ENCODE measurements at regions not wholly inside any gene's neighbourhood (a gene's known extent, or its start where the extent isn't known, plus 50 kb on each side); places are given as distances from the start of the nearest gene placed in this dataset.

GRCh38 chr19:5228490-5228889, 112.1 kb downstream of the PTPRS start:
- H2BK5ac ChIP-seq (ENCODE audit: insufficient read length, low read length), result no peak overlapping the region
- H3T11ph ChIP-seq (ENCODE audit: low read length), result no peak overlapping the region
- no peak overlapping the region for H3K56ac ChIP-seq (ENCODE audit: insufficient read length, low read depth, low read length)
- H4K5ac ChIP-seq (ENCODE audit: insufficient read length, low read depth, low read length), result no peak overlapping the region
- Mint-ChIP-seq H3K4me1 (peaks cover 0 to 3% of the 10 kb centered on the region in 2 experiments; a peak in 1 of 4 replicates), H3K27me3 (ENCODE audit: low read depth) (no peaks in the 10 kb centered on the region), H3K4me3 (no peak overlapping the region), H3K27ac (peak overlapping the region in 1 of 3 experiments; percentile 27; a peak in 1 of 7 replicates), H3K36me3 (ENCODE audit: insufficient read depth in 1 of 3, low read depth in 3 of 3) (peaks cover 14 to 45% (median 34%) of the 10 kb centered on the region in 3 experiments), H3K9me3 (no peaks in the 10 kb centered on the region)
- H3K23ac ChIP-seq (ENCODE audit: insufficient read length, low read depth, low read length), result no peak overlapping the region
- no peak overlapping the region for H2BK120ac ChIP-seq (ENCODE audit: low read depth, low read length, poor library complexity, severe bottlenecking)
- H2BK12ac ChIP-seq (ENCODE audit: insufficient read length, low read depth, low read length), result no peak overlapping the region
- H4K20me1 ChIP-seq (ENCODE audit: control insufficient read depth, insufficient read depth, insufficient read length), result no peaks in the 10 kb centered on the region
- H3K27me3 ChIP-seq (ENCODE audit: insufficient read depth, low read length), result no peaks in the 10 kb centered on the region
- DNase-seq, result no peak
- no peak overlapping the region for H4K8ac ChIP-seq (replicated peaks; ENCODE audit: insufficient read length, low read depth, low read length)
- H3K4ac ChIP-seq (ENCODE audit: low read depth, low read length), result no peak overlapping the region
- H3K4me2 ChIP-seq (ENCODE audit: insufficient read depth, insufficient read length, low read length), result no peak overlapping the region
- H3K79me1 ChIP-seq (ENCODE audit: insufficient read depth, low read depth, low read length, poor library complexity, severe bottlenecking), result no peaks in the 10 kb centered on the region
- no CpG with 5 or more reads among the region's 6 CpGs for WGBS (ENCODE audit: extremely low coverage, insufficient read length, low lambda C conversion rate)
- no peaks in the 10 kb centered on the region for H3K23me2 ChIP-seq (ENCODE audit: insufficient read length, low read depth, low read length, poor library complexity, severe bottlenecking)
- H4K91ac ChIP-seq (ENCODE audit: insufficient read length, low read depth, low read length), result no peak overlapping the region
- H3K18ac ChIP-seq (ENCODE audit: insufficient read length, low read depth, low read length), result no peak overlapping the region
- H2BK20ac ChIP-seq (ENCODE audit: low read depth, low read length, poor library complexity, severe bottlenecking), result no peak overlapping the region
- H3K79me2 ChIP-seq (ENCODE audit: insufficient read depth, low read length), result no peaks in the 10 kb centered on the region
- no peak overlapping the region for H2AK5ac ChIP-seq (ENCODE audit: insufficient read length, low read length)
- H3K27ac ChIP-seq (ENCODE audit: insufficient read length, low read depth, low read length), result no peak overlapping the region
- no peaks in the 10 kb centered on the region for H3K4me1 ChIP-seq (ENCODE audit: insufficient read depth, low read length)
- H3K9me3 ChIP-seq (ENCODE audit: control insufficient read depth, low read depth, low read length), result no peaks in the 10 kb centered on the region
- TF ChIP-seq CTCF (conservative IDR thresholded peaks at IDR 0.05), result no peak
- H2BK15ac ChIP-seq (ENCODE audit: low read depth, low read length), result no peak overlapping the region
- H3K14ac ChIP-seq (ENCODE audit: insufficient read depth, low read length), result no peak overlapping the region
- no peak overlapping the region for H3K9ac ChIP-seq (ENCODE audit: extremely low read depth, insufficient read length, low read length)
- H2AFZ ChIP-seq (ENCODE audit: low read length), result no peak overlapping the region
